GM21360 (cell line): ENCODE measurements at regions not wholly inside any gene's neighbourhood (a gene's known extent, or its start where the extent isn't known, plus 50 kb on each side); places are given as distances from the start of the nearest gene placed in this dataset.
"Not testable (repeated sequence)": the region's sequence is repeated elsewhere in the genome, so short reads cannot be mapped to it uniquely, and the experiment has no call there.

Source experiments
- ATAC-seq: cut with Tn5 transposase; IDR thresholded peaks from one replicate; pipeline ENCODE4 v1.9.1; 2021; ENCODE audit warnings: mild to moderate bottlenecking, moderate library complexity; ENCODE audit not compliant: unreplicated experiment

DNA sequence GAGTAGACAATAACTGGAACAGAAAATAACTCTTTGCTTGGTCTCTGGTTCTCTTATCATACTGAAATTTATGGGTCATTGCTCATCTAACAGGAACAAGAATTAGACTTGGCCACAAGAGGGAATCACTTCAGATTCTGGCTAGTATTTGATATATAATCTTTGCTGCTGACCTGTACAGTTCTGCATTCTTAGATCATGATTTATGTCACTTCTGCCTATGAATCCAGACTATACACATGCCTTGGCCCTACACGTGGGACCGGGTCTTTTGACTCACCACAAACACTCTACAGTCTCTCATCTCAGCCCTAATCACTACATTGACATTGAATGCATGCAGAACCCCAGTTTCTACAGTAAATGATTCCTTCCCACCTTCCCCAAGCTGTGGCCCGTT, 162.5 kb upstream of the SOX2 start:
- ATAC-seq = no peak

- no peak for ATAC-seq
Observed at GRCh38 chr3:181541414-181541813, 170.3 kb upstream of the SOX2 start.

- no peak for ATAC-seq
Observed at GRCh38 chr3:181534781-181535221, 176.9 kb upstream of the SOX2 start.

- no peak for ATAC-seq
Observed at GRCh38 chr3:181533811-181534210, 177.9 kb upstream of the SOX2 start.

DNA sequence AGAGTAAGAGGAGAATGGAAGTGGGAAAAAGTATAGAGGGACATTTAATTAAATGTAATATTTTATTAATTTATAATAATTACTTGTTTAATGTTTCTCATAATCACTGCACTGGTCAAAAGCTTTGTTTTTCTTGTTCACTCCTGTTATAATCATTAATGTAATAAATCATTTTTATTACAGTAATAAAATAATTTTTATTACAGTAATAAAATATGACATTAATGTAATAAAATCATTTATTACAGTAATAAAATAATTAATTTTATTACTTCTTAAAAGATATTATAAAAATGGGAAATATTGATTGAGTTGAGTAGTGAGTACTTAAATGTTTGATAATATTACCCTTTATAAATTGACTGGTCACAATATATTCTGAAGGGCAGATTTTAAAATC, 181.1 kb upstream of the SOX2 start:
- ATAC-seq = no peak

DNA sequence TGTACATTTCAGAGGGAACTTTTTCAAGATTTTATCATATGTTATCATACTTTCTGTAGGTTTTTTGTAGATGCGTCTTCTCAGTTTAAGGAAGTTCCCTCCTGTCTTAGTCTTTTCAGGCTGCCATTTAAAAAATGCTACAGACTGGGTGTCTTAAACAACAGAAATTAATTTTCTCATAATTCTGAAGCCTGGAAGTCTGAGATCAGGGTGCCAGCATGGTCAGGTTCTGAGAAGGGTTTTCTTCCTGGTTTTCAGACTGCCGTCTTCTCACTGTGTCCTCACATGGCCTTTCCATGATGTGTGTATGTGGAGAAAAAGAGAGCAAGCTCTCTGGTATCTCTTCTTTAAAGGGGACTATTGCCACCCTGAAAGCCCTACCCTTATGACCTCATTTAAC, 189.9 kb upstream of the SOX2 start:
- ATAC-seq = no peak

GRCh38 chr3:181518222-181518621, 193.5 kb upstream of the SOX2 start:
- no peak for ATAC-seq

DNA sequence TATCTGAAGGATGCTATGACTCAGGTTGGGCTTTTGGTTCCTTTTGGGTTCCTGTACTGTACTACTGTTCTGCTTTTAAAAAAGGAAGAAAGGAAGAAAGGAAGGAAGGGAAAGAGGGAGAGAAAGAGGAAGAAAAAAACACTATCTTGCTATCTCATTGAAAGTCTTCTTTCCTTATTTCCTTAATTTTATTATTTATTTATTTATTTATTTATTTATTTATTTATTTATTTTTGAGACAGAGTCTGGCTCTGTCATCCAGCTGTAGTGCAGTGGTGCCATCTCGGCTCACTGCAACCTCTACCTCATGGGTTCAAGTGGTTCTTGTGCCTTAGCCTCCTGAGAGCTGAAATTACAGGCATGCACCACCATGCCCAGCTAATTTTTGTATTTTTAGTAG, 198.9 kb upstream of the SOX2 start:
- no peak for ATAC-seq

- no peak for ATAC-seq
Observed at GRCh38 chr3:181510500-181510899, 201.2 kb upstream of the SOX2 start.

- ATAC-seq = no peak
Observed at GRCh38 chr3:181497358-181497757, 214.4 kb upstream of the SOX2 start.

DNA sequence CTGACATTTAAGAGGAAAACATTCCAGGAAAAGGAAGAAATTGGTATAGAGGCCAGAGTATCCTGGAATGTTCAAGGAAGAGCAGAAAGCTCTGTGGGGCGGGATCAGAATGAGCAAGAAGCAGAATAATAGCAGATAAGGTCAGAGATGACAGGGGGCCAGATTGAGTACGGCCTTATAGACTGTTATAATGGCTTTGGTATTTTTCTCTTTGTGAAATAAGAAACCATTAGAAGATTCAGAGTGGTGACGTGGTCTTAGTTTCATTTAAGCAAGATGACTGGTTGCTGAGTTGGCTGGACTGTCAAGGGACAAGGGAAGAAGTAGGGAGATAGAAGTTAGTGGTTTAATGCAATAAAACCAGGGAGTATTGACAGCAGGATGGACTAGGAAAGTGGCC, 218.3 kb upstream of the SOX2 start:
- no peak for ATAC-seq

DNA sequence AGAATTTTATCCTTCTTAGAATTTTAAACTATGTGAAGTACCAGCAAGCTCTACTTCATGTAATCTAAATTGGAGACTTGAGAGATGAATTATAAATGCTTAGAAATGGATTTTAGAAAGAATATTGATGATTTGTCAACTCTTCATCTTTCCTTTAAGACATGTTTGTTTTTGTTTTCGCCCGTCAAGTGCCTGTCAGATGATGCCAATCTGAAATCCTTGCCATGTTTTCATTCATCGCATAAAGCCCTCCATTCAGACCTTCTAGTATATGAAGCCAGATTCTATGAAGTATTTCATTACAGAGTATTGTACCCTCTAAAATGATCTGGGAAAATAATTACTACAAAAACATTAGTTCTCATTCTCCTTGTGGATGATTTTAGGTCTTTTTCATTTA, 223.2 kb upstream of the SOX2 start:
- no peak for ATAC-seq

DNA sequence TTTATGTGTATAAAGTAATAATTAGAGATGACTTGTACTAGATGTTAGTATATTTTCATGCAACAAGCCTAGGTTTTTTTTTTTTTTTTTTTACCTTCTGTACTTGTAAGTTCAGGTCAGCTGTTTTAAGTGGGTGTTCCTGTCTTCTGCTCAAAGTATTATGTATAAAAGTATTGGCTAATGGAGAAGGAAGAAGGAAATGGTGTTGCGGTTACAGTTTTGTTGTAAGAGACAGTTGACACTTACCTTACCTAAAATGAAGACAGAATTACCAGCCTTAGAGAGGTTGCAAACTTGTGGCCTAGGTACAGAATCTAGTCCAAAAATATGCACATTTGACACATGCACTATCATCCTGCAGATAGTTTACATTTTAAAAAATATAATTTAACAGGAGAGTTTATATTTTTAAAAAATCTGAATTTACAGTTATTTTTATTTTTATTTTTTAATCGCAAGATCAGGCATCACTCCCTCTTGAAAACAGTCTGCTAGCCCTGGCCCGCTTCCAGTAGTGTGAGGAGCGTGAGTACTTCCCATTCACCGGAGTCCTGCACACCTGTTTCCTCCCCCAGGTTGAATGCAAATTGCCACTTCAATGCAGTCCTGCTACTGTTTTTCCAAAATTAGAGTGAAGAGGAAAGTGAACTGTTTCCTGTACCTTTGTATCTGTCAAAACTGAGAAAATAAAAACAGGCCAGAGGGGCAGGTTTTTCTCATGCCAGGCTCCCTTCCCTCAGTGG, 224.3 kb upstream of the SOX2 start:
- no peak for ATAC-seq

DNA sequence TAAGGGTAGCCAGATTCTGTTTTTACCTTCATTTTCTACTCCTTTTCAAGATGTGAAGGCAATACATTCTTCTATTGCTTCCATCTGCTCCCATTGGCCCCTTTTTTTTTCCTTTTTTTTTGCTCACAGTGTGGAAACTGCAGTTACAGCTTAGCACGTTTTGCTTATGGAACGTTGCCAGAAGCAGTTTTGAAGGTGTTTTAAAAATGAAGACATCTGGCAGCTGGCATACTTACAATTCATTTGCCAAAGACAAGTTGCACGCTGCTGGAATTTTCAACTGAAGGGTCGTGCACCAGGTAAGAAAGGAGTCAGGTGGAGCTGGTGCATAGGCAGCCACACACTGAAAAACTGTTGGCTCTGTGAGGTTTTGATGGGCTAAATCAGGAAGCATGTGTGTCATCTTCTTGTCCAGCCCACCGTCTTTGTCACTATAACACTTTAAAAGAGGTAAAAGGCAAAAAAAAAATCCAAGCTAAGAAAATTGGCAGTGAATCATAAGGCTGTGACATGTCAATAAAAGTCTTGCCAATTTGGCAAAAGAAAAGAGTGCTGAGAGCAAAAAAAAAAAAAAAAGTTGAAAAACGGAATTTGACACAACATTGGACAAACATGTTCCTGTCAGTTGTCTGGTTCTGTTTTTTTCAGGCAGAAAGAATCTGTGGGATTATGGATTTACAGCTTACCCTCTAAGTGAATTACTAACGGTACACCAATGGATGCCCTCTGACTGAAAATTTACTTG, 225.4 kb upstream of the SOX2 start:
- no peak for ATAC-seq

GRCh38 chr3:181484026-181484425, 227.7 kb upstream of the SOX2 start:
- no peak for ATAC-seq

DNA sequence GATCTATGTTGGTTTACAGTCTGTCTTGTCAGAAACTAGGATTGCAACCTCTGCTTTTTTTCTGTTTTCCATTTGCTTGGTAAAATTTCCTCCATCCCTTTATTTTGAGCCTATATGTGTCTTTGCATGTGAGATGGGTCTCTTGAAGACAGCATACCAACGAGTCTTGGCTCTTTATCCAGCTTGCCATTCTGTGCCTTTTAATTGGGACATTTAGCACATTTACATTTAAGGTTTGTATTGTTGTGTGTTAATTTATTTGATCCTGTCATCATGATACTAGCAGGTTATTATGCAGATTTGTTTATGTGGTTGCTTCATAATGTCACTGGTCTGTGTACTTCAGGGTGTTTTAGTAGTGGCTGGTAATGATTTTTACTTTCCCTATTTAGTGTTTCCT, 236.6 kb upstream of the SOX2 start:
- not testable (repeated sequence) for ATAC-seq

GRCh38 chr3:181470349-181470748, 241.4 kb upstream of the SOX2 start:
- ATAC-seq = no peak

- no peak for ATAC-seq
Observed at GRCh38 chr3:181464033-181464694, 247.6 kb upstream of the SOX2 start.

GRCh38 chr3:181461381-181461780, 250.3 kb upstream of the SOX2 start:
- ATAC-seq = no peak

DNA sequence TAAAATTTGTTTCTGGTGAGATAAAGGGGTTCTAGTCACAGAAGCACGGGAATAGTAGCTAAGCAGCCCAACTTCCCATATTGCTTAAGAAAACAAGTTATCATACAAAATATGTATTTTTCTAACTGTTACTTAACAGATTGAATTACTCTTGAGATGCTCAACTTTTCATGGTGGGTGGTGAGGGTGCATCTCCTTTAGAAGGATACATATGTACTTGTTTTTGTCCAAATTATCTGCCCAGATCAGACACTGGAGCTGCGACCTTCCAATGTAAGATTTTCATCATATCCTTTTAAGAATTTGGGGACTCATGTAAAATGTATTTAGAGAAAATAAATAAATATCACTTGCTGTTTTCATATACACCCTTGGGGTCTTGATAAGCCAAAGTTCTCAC, 252.2 kb upstream of the SOX2 start:
- no peak for ATAC-seq

DNA sequence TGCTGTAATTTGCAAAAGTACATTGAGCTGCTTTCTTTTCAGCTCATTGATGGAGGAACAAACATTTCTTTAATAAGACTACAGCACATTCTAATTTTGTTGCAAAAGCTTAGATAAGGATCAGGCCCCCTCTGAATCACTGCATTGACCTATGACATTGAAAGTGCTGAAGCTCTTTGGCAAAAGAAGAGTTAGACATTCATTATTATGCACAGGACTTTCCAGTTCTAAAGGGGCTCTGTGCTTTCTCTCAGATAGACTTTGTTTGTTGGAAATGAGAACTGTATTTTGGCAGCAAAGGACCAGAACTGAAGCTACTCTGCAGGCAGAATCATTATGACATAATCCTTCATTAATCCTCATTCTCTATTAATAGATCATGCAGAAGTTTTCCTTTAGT, 252.9 kb upstream of the SOX2 start:
- ATAC-seq = no peak

DNA sequence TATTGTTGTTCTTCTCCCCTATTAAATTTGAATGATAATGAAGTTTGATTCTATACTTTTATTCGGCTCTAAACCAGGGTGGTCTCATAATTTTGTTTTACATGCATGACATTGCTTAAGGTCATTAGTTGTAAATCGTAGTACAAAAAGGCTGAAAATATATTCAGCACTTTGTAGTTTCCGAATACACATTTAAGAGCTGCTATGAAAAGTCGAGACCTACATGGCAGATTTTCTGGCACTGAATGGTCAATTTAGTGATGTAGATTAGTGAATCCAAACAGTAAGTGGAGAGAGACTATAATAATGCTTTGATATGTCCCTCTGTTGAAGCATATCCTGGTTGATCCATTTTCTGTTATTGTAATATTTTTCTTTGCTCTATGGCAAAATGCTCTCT, 254.0 kb upstream of the SOX2 start:
- ATAC-seq = no peak
